K562 (cell line): ENCODE measurements at regions not wholly inside any gene's neighbourhood (a gene's known extent, or its start where the extent isn't known, plus 50 kb on each side); places are given as distances from the start of the nearest gene placed in this dataset.

Source experiments
- AFF4 ChIP-seq: sonication (generic); formaldehyde crosslinking; IDR thresholded peaks from 2 replicates; pipeline ENCODE4 v1.8.0; 2023; ENCODE audit warnings: mild to moderate bottlenecking, missing genetic modification reagents
- CTCF ChIP-seq, 3 experiments: IDR thresholded peaks in 2 of 3; conservative IDR thresholded peaks in 1 of 3; 2 replicates each; pipeline ENCODE4 v1.5.1; 2011 to 2012; ENCODE audit warnings: low read length in 3 of 3, mild to moderate bottlenecking in 3 of 3, control low read depth in 2 of 3, improper control_type of control experiment in 1 of 3, inconsistent platforms in 1 of 3, low read depth in 1 of 3, mixed read lengths in 1 of 3, moderate library complexity in 1 of 3; ENCODE audit not compliant: insufficient read depth in 2 of 3
- E2F6 ChIP-seq, 2 experiments: IDR thresholded peaks; 2 replicates each; pipeline ENCODE4 v1.6.1; 2011; ENCODE audit warnings: borderline replicate concordance in 1 of 2, control low read depth in 1 of 2, low read depth in 1 of 2, low read length in 1 of 2, mild to moderate bottlenecking in 1 of 2, mixed read lengths in 1 of 2, moderate library complexity in 1 of 2; ENCODE audit not compliant: insufficient read depth in 1 of 2, insufficient read length in 1 of 2, poor library complexity in 1 of 2, severe bottlenecking in 1 of 2; ENCODE audit errors: extremely low read depth in 1 of 2
- EZH2 ChIP-seq: IDR thresholded peaks from 2 replicates; pipeline ENCODE4 v1.6.1; 2012; ENCODE audit warnings: low read depth, mild to moderate bottlenecking, inconsistent platforms, low read length, borderline replicate concordance
- HDAC6 ChIP-seq: IDR thresholded peaks from 2 replicates; pipeline ENCODE4 v1.6.1; 2012; ENCODE audit warnings: low read depth, mild to moderate bottlenecking, control low read depth, inconsistent platforms, low read length, moderate library complexity
- ID3 ChIP-seq, 2 experiments: fragments of 250-450 bp in 1 of 2; fragments of 450-650 bp in 1 of 2; sonication (Bioruptor Pico) in 1 of 2; IDR thresholded peaks; 2 replicates each; pipeline versions ENCODE4 v1.6.1 to v1.8.0; 2016 to 2021; ENCODE audit warnings: mild to moderate bottlenecking in 2 of 2, moderate library complexity in 2 of 2, missing compliant biosample characterization in 1 of 2, missing genetic modification characterization in 1 of 2
- POLR2A ChIP-seq: fragments of 450-650 bp; conservative IDR thresholded peaks from 2 replicates; pipeline ENCODE4 v1.6.1; 2016
- ZNF253 ChIP-seq: fragments of 250-450 bp; sonication (Bioruptor Pico); conservative IDR thresholded peaks from 2 replicates; pipeline ENCODE4 v1.6.1; 2021; ENCODE audit warnings: mild to moderate bottlenecking

- TF ChIP-seq EZH2 (no peak), ID3 (CRISPR knock-in tag; IDR thresholded peaks at IDR 0.05) (no peak), ID3 (tag; IDR thresholded peaks at IDR 0.05) (no peak), POLR2A (no peak), ZNF253 (CRISPR knock-in tag) (no peak), AFF4 (CRISPR knock-in tag) (no peak), HDAC6 (no peak), CTCF (IDR thresholded peaks at IDR 0.05 in 2 of 3, conservative IDR thresholded peaks at IDR 0.05 in 1 of 3; ENCODE audit: insufficient read depth in 2 of 3, low read depth in 1 of 3, low read length in 3 of 3) (no peak), E2F6 (IDR thresholded peaks at IDR 0.05; ENCODE audit: borderline replicate concordance in 1 of 2, extremely low read depth in 1 of 2, insufficient read depth in 1 of 2, insufficient read length in 1 of 2, low read depth in 1 of 2, low read length in 1 of 2, poor library complexity in 1 of 2, severe bottlenecking in 1 of 2) (no peak)
These were observed 92.3 kb downstream of the BOD1 start for GRCh38 chr5:173524136-173524535.
